H1 (cell line): ENCODE measurements at regions not wholly inside any gene's neighbourhood (a gene's known extent, or its start where the extent isn't known, plus 50 kb on each side); places are given as distances from the start of the nearest gene placed in this dataset.

Source experiments
- CHD7 ChIP-seq: fragments of 300-600 bp; sonication (generic); IDR thresholded peaks from 2 replicates; pipeline ENCODE4 v1.7.1; 2012; ENCODE audit warnings: low read length, moderate library complexity, mild to moderate bottlenecking, inconsistent platforms; ENCODE audit not compliant: insufficient replicate concordance
- CTCF ChIP-seq, 3 experiments: IDR thresholded peaks; 1 replicate in 2 of 3; 2 replicates in 1 of 3; pipeline versions ENCODE4 v1.5.1 to v1.6.1; 2011; ENCODE audit warnings: low read length in 3 of 3, mild to moderate bottlenecking in 3 of 3, inconsistent platforms in 2 of 3, low read depth in 1 of 3, moderate library complexity in 1 of 3; ENCODE audit not compliant: insufficient read depth in 1 of 3; ENCODE audit errors: control extremely low read depth in 1 of 3
- JUN ChIP-seq: IDR thresholded peaks from 2 replicates; pipeline ENCODE4 v1.6.1; 2011; ENCODE audit warnings: low read depth, mild to moderate bottlenecking, improper control_type of control experiment, low read length

- no peak for TF ChIP-seq CTCF (IDR thresholded peaks at IDR 0.05; ENCODE audit: control extremely low read depth in 1 of 3, insufficient read depth in 1 of 3, low read depth in 1 of 3, low read length in 3 of 3)
- TF ChIP-seq CHD7 = no peak
- TF ChIP-seq JUN = no peak
- TF ChIP-seq, all 59 proteins: peak for 0
Measured at GRCh38 chr16:55273356-55273755, 50.6 kb upstream of the IRX6 start (continued).
